NT2/D1 (cell line): ENCODE measurements at regions not wholly inside any gene's neighbourhood (a gene's known extent, or its start where the extent isn't known, plus 50 kb on each side); places are given as distances from the start of the nearest gene placed in this dataset.

ENCODE experiments used
- DNase-seq: peaks from one replicate; pipeline ENCODE4 v3.0.0-alpha.2; 2011; ENCODE audit warnings: low read depth, low spot score
- H3K27me3 ChIP-seq: 2 replicates; pipeline ENCODE4 v1.6.0; 2011; ENCODE audit warnings: mild to moderate bottlenecking; ENCODE audit not compliant: insufficient read length, insufficient read depth
- H3K36me3 ChIP-seq: 2 replicates; pipeline ENCODE4 v1.6.1; 2011; ENCODE audit warnings: mild to moderate bottlenecking, low read length, mixed read lengths; ENCODE audit not compliant: insufficient read depth, insufficient read length
- H3K4me1 ChIP-seq: 2 replicates; pipeline ENCODE4 v1.5.1; 2011; ENCODE audit not compliant: insufficient read depth, insufficient read length
- H3K4me3 ChIP-seq: 2 replicates; pipeline ENCODE4 v1.5.1; 2011; ENCODE audit warnings: low read depth; ENCODE audit not compliant: insufficient read length
- H3K9ac ChIP-seq: 2 replicates; pipeline ENCODE4 v1.6.0; 2011; ENCODE audit warnings: low read depth; ENCODE audit not compliant: insufficient read length
- H3K9me3 ChIP-seq: 2 replicates; pipeline ENCODE4 v1.5.1; 2011; ENCODE audit warnings: mild to moderate bottlenecking, low read length; ENCODE audit not compliant: insufficient read depth
- SUZ12 ChIP-seq: IDR thresholded peaks from 2 replicates; pipeline ENCODE4 v1.6.1; 2011; ENCODE audit not compliant: insufficient read length, insufficient read depth; ENCODE audit errors: extremely low read depth
- YY1 ChIP-seq: IDR thresholded peaks from 2 replicates; pipeline ENCODE4 v1.6.1; 2011; ENCODE audit not compliant: insufficient read length, insufficient read depth
- ZNF274 ChIP-seq: IDR thresholded peaks from 2 replicates; pipeline ENCODE4 v1.6.1; 2011; ENCODE audit warnings: mild to moderate bottlenecking, low read depth, low read length

- Histone ChIP-seq H3K27me3 (no peaks in the 10 kb centered on the region), H3K36me3 (no peaks in the 10 kb centered on the region), H3K9ac (no peak overlapping the region), H3K4me1 (peaks cover 4% of the 10 kb centered on the region), H3K4me3 (no peak overlapping the region), H3K9me3 (peaks cover 6% of the 10 kb centered on the region; the same call in 1 of the 2 replicates)
- TF ChIP-seq YY1 (no peak), SUZ12 (no peak), ZNF274 (no peak)
- no peak for DNase-seq
Measured at GRCh38 chr9:91089405-91090129, 272.2 kb downstream of the AUH start.

- no peak for DNase-seq
- peaks cover 8% of the 10 kb centered on the region; the same call in 1 of the 2 replicates for H3K9me3 ChIP-seq
- peaks cover 4% of the 10 kb centered on the region for H3K4me1 ChIP-seq
- TF ChIP-seq ZNF274 (no peak), YY1 (no peak), SUZ12 (no peak)
- H3K9ac ChIP-seq, result no peak overlapping the region
- H3K4me3 ChIP-seq, result no peak overlapping the region
- H3K36me3 ChIP-seq, result no peaks in the 10 kb centered on the region
- H3K27me3 ChIP-seq, result no peaks in the 10 kb centered on the region
Measured at GRCh38 chr9:91090130-91090410, 271.6 kb downstream of the AUH start.

- TF ChIP-seq YY1, result no peak
- TF ChIP-seq ZNF274, result no peak
- no peak for TF ChIP-seq SUZ12
- H3K9ac ChIP-seq, result no peak overlapping the region
- no peak for DNase-seq
Measured at GRCh38 chr9:91092214-91092613, 269.5 kb downstream of the AUH start.

GRCh38 chr9:91094324-91095088 is 267.2 kb downstream of the AUH start:
- TF ChIP-seq YY1 (no peak), ZNF274 (no peak), SUZ12 (no peak)
- Histone ChIP-seq H3K27me3 (no peaks in the 10 kb centered on the region), H3K4me3 (no peak overlapping the region), H3K36me3 (no peaks in the 10 kb centered on the region), H3K4me1 (peaks cover under 1% of the 10 kb centered on the region), H3K9me3 (peaks cover 8% of the 10 kb centered on the region), H3K9ac (no peak overlapping the region)
- no peak for DNase-seq

More at GRCh38 chr9:91092214-91092613, 269.5 kb downstream of the AUH start:
- H3K36me3 ChIP-seq, result no peaks in the 10 kb centered on the region
- H3K9me3 ChIP-seq, result peaks cover 8% of the 10 kb centered on the region
- H3K4me1 ChIP-seq, result peaks cover 2% of the 10 kb centered on the region
- H3K27me3 ChIP-seq, result no peaks in the 10 kb centered on the region
- H3K4me3 ChIP-seq, result no peak overlapping the region

- H3K4me3 ChIP-seq, result no peak overlapping the region
- no peaks in the 10 kb centered on the region for H3K4me1 ChIP-seq
- no peak for DNase-seq
- no peak for TF ChIP-seq YY1
- no peak for TF ChIP-seq SUZ12
- no peak for TF ChIP-seq ZNF274
- no peaks in the 10 kb centered on the region for H3K36me3 ChIP-seq
- H3K9me3 ChIP-seq, result peaks cover 8% of the 10 kb centered on the region
- no peak overlapping the region for H3K9ac ChIP-seq
- no peaks in the 10 kb centered on the region for H3K27me3 ChIP-seq
Measured at GRCh38 chr9:91098203-91098850, 263.4 kb downstream of the AUH start.

GRCh38 chr9:91099436-91099835 is 262.3 kb downstream of the AUH start:
- Histone ChIP-seq H3K9ac (no peak overlapping the region), H3K4me1 (no peaks in the 10 kb centered on the region)
- DNase-seq, result no peak

GRCh38 chr9:91100878-91101450 is 260.8 kb downstream of the AUH start:
- DNase-seq, result no peak
- H3K27me3 ChIP-seq, result no peaks in the 10 kb centered on the region
- no peak for TF ChIP-seq ZNF274
- TF ChIP-seq YY1, result no peak
- TF ChIP-seq SUZ12, result no peak
- H3K9me3 ChIP-seq, result no peaks in the 10 kb centered on the region
- H3K9ac ChIP-seq, result no peak overlapping the region
- H3K4me1 ChIP-seq, result no peaks in the 10 kb centered on the region
- H3K4me3 ChIP-seq, result no peak overlapping the region
- no peaks in the 10 kb centered on the region for H3K36me3 ChIP-seq

More at GRCh38 chr9:91099436-91099835, 262.3 kb downstream of the AUH start:
- H3K9me3 ChIP-seq, result peaks cover 3% of the 10 kb centered on the region
- TF ChIP-seq YY1, result no peak
- TF ChIP-seq ZNF274, result no peak
- no peak for TF ChIP-seq SUZ12
- no peaks in the 10 kb centered on the region for H3K36me3 ChIP-seq
- no peaks in the 10 kb centered on the region for H3K27me3 ChIP-seq
- H3K4me3 ChIP-seq, result no peak overlapping the region
